ENCODE measurements at regions not wholly inside any gene's neighbourhood (a gene's known extent, or its start where the extent isn't known, plus 50 kb on each side); places are given as distances from the start of the nearest gene placed in this dataset.

DNA sequence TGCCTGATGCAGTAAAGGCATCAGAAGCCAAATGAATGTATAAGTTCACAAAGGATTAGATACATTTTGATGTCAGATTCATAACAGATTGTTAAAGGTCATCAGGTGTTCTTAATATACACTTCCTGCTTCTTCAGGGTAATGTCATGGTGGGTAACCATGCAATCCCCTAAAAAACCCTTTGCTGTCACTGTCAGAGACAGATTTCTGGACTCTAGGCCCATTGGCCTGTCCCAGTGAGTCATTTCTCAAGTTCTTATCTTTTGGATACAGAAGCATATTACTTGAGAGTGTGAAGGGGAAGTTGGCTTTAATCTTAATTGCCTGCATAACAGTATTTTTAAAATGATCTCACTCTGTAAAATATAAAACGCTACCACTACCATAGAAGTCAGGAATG, 895.6 kb upstream of the MAP3K7 start:
- H3K4me3 ChIP-seq (ENCODE audit: low read depth, low read length), result no peak overlapping the region
- no peak for TF ChIP-seq CTCF (IDR thresholded peaks at IDR 0.05; ENCODE audit: borderline replicate concordance, insufficient read depth, low read depth, low read length)

DNA sequence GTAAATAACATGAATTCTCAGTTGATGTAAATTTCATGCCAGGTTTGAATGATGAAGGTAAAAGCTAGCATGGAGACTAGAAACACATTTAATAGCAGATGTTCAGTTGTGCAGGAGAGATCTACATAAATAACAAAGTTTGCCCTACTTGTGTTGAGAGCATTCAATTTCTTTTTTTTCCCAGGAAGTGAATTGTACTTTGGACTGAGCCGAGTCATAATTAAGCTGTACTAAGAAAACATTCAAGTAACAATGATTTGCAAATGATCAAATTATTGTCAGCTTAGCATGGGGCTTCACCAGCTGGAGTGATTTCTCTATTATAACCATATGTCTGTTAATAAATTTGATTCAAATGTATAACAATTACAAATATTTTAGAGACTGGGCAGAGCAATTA, 893.5 kb upstream of the MAP3K7 start:
- no peak overlapping the region for H3K4me3 ChIP-seq (ENCODE audit: low read depth, low read length)
- TF ChIP-seq CTCF (IDR thresholded peaks at IDR 0.05; ENCODE audit: borderline replicate concordance, insufficient read depth, low read depth, low read length), result no peak

DNA sequence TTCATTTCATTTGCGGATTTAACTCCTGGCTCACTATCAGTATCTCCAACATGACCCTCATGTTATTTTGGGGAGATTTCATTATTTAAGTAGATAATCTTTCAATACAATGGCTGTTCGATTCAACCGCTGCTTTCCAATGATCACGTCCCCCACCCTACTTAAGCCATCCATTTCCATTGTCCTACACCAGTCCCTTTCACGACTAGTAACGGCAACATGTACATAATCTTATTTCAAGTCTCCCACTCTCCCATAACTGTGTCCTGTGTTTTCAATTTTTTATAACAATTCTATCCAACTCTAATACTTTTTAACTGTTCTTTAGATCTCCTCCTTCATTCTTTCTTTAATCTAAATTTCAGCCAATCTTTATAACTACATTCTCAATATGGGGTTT, 890.8 kb upstream of the MAP3K7 start:
- TF ChIP-seq CTCF (IDR thresholded peaks at IDR 0.05; ENCODE audit: borderline replicate concordance, insufficient read depth, low read depth, low read length), result no peak
- H3K4me3 ChIP-seq (ENCODE audit: low read depth, low read length), result no peak overlapping the region

GRCh38 chr6:91476000-91476399, 889.1 kb upstream of the MAP3K7 start:
- no peak overlapping the region for H3K4me3 ChIP-seq (ENCODE audit: low read depth, low read length)
- TF ChIP-seq CTCF (IDR thresholded peaks at IDR 0.05; ENCODE audit: borderline replicate concordance, insufficient read depth, low read depth, low read length), result no peak

GRCh38 chr6:91465393-91465792, 878.5 kb upstream of the MAP3K7 start:
- no peak for TF ChIP-seq CTCF (IDR thresholded peaks at IDR 0.05; ENCODE audit: borderline replicate concordance, insufficient read depth, low read depth, low read length)
- no peak overlapping the region for H3K4me3 ChIP-seq (ENCODE audit: low read depth, low read length)

DNA sequence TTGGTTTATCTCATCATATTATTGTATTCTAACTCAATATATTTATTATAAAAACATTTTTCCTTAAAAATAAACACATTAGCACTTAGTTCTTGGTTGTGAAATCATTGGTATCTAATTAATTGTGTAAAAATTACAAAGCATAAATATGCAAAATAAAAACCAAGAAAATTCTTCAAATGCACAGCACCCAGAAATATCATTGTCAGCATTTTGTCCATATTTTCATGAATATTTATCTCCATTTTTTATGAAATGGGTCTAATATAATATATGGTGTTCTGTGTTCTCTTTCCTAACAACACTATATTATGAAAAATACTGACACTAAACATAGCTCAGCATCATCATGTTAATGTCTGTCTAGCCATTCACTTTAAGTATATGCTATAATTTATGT, 877.8 kb upstream of the MAP3K7 start:
- no peak overlapping the region for H3K4me3 ChIP-seq (ENCODE audit: low read depth, low read length)
- no peak for TF ChIP-seq CTCF (IDR thresholded peaks at IDR 0.05; ENCODE audit: borderline replicate concordance, insufficient read depth, low read depth, low read length)

GRCh38 chr6:91464201-91464600, 877.3 kb upstream of the MAP3K7 start:
- no peak for TF ChIP-seq CTCF (IDR thresholded peaks at IDR 0.05; ENCODE audit: borderline replicate concordance, insufficient read depth, low read depth, low read length)

More at GRCh38 chr6:91464201-91464600, 877.3 kb upstream of the MAP3K7 start:
- no peak overlapping the region for H3K4me3 ChIP-seq (ENCODE audit: low read depth, low read length)

Data from GM12875 (cell line).